GM12878 (cell line): ENCODE measurements at regions not wholly inside any gene's neighbourhood (a gene's known extent, or its start where the extent isn't known, plus 50 kb on each side); places are given as distances from the start of the nearest gene placed in this dataset.

ENCODE experiments used
- CREB1 ChIP-seq: IDR thresholded peaks from 2 replicates; pipeline ENCODE4 v1.6.1; 2012; ENCODE audit warnings: low read depth, mild to moderate bottlenecking, inconsistent platforms
- CREM ChIP-seq: IDR thresholded peaks from 2 replicates; pipeline ENCODE4 v1.6.1; 2014; ENCODE audit warnings: antibody characterized with exemption, low read depth
- ELK1 ChIP-seq: IDR thresholded peaks from 2 replicates; pipeline ENCODE4 v1.6.1; 2012; ENCODE audit warnings: low read depth, low read length, improper control_type of control experiment
- FOXM1 ChIP-seq: IDR thresholded peaks from 2 replicates; pipeline ENCODE4 v1.6.1; 2012; ENCODE audit warnings: low read depth, mild to moderate bottlenecking, inconsistent platforms, low read length, moderate library complexity
- IRF4 ChIP-seq: IDR thresholded peaks from 2 replicates; pipeline ENCODE4 v1.6.1; 2011; ENCODE audit warnings: low read depth, low read length
- MLLT1 ChIP-seq: fragments of 450-650 bp; IDR thresholded peaks from 2 replicates; pipeline ENCODE4 v1.6.1; 2016; ENCODE audit warnings: mild to moderate bottlenecking
- MYB ChIP-seq: fragments of 150-350 bp; IDR thresholded peaks from 2 replicates; pipeline ENCODE4 v1.6.1; 2014; ENCODE audit warnings: mild to moderate bottlenecking, low read depth, low read length, borderline replicate concordance
- NR2C1 ChIP-seq: fragments of 450-650 bp; IDR thresholded peaks from 2 replicates; pipeline ENCODE4 v1.6.1; 2017; ENCODE audit warnings: antibody characterized with exemption, mild to moderate bottlenecking, moderate library complexity
- PKNOX1 ChIP-seq: fragments of 450-650 bp; IDR thresholded peaks from 2 replicates; pipeline ENCODE4 v1.6.1; 2016; ENCODE audit warnings: mild to moderate bottlenecking
- POU2F2 ChIP-seq: IDR thresholded peaks from 3 replicates; pipeline ENCODE4 v1.6.1; 2011; ENCODE audit warnings: low read depth, mild to moderate bottlenecking, low read length, borderline replicate concordance
- RELB ChIP-seq: fragments of 450-650 bp; IDR thresholded peaks from 2 replicates; pipeline ENCODE4 v1.6.1; 2017; ENCODE audit warnings: low read depth, mild to moderate bottlenecking, moderate library complexity
- RUNX3 ChIP-seq: IDR thresholded peaks from 2 replicates; pipeline ENCODE4 v1.6.1; 2012; ENCODE audit warnings: low read length, inconsistent platforms
- SIN3A ChIP-seq: IDR thresholded peaks from 2 replicates; pipeline ENCODE4 v1.6.1; 2012; ENCODE audit warnings: low read depth, low read length, improper control_type of control experiment
- SMAD5 ChIP-seq: IDR thresholded peaks from 2 replicates; pipeline ENCODE4 v1.6.1; 2016; ENCODE audit warnings: antibody characterized with exemption, low read depth
- TCF12 ChIP-seq: IDR thresholded peaks from 2 replicates; pipeline ENCODE4 v1.6.1; 2011; ENCODE audit warnings: low read depth, mild to moderate bottlenecking, low read length
- ZBTB40 ChIP-seq: fragments of 450-650 bp; IDR thresholded peaks from 2 replicates; pipeline ENCODE4 v1.6.1; 2016; ENCODE audit warnings: mild to moderate bottlenecking, moderate library complexity, borderline replicate concordance
- ZNF687 ChIP-seq: fragments of 450-650 bp; IDR thresholded peaks from 2 replicates; pipeline ENCODE4 v1.6.1; 2017; ENCODE audit warnings: mild to moderate bottlenecking, moderate library complexity

- TF ChIP-seq RELB (peak; percentile 60; the same call in 1 of the 2 replicates), RUNX3 (peak; percentile 96), ZNF687 (peak; percentile 92), MLLT1 (peak; percentile 78), CREB1 (peak; percentile 77; the same call in 1 of the 2 replicates), POU2F2 (peak; percentile 55; the same call in 1 of the 3 replicates), NR2C1 (peak; percentile 12; the same call in 1 of the 2 replicates), FOXM1 (peak; percentile 88; the same call in 1 of the 2 replicates), ELK1 (no peak), CREM (peak; percentile 86), SIN3A (no peak), IRF4 (0 out of 2 replicates have a peak, but pooled peaks have one; percentile 15), TCF12 (peak; percentile 98), MYB (no peak), SMAD5 (no peak), PKNOX1 (peak; percentile 84), ZBTB40 (no peak)
These were observed 124.7 kb upstream of the SPACA1 start (continued) for GRCh38 chr6:87922947-87923330.
